DMS114 treated with DMSO at 0.1 percent for 48 hours (cell line): ENCODE measurements at regions not wholly inside any gene's neighbourhood (a gene's known extent, or its start where the extent isn't known, plus 50 kb on each side); places are given as distances from the start of the nearest gene placed in this dataset.

Experiments
- DNase-seq: peaks from one replicate; lab custom pipeline; 2025; ENCODE audit not compliant: unreplicated experiment; lab: John Stamatoyannopoulos, UW

DNA sequence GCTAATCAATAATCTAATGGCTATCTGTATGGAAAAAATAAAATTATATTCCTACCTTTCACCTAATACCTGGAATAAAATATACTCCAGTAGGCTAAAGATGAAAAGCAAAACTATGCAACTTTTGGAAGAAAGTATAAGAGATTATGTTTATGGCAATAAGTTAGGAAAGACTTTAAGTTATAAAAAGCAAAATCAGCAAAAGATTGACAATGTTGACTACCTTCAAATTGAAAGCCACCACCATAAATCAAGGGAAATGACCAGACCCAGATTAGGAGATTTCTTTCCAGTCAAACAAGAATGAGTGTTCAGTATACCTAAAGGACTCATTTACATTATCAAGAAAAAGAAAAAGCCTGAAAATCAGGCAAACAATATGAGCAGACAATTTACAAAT is 159.1 kb upstream of the ZBED5 start:
- no peak for DNase-seq

DNA sequence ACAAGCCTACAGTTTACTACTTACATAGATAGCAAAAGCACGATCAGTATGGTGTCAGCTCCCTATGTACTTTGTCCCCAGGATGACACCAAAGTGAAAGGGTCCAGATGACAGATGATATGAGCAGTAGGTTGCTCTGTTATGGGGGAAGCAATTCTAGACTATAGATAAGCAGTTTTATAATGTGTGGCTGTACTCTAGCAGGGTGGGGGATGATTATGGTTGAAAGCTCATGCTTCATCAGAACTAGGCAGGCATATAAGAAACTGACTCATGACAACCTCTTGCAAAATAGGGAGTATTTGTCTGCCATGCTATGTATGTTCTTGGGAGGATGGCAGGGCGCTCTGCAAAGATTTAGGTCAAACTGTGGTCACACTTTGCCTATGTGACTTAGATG is 158.2 kb upstream of the ZBED5 start:
- no peak for DNase-seq

DNA sequence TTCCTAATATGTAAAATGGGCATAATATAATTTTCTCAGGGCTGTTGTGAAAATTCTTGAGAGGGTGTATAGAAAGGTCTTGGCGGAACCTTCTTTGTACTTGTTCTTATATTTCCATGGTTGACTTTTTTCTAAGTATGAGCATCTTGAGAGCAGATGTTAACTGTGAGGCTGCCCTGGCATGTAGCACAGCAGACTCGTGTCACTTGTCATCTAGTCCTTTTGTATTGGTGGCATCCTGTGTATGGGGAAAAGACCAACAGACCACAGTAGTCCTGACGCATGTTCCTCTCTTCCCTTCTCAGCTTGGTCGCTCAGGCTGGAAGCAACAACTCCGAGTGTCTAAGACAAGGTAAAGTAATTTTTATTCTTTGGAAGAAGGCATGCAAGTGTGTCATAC is 153.8 kb upstream of the ZBED5 start:
- DNase-seq: no peak

DNA sequence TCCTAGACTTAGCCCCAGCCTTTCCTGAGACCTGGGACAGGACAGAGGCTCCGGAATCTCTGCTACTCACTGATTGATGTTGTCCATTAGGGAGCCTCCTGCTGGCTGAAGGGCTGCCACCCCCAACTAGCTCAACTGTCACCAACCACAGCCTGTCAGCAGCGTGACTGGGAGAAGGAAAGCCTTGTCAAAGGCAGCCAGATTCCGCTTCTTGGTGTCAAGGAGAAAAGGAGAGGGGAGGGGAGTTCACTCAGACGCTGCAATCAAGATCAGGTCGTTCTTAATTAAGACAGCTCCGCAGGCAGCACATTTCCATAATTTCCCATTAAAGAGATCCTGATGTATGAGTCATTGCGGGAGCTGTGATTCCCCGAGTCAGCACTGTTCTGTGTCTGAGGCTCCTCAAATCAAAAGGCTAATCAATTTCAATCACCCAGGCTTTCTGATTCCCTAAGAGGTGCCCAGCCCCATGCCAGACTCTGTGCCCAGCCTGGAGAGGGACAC is 152.8 kb upstream of the ZBED5 start:
- no peak for DNase-seq

DNA sequence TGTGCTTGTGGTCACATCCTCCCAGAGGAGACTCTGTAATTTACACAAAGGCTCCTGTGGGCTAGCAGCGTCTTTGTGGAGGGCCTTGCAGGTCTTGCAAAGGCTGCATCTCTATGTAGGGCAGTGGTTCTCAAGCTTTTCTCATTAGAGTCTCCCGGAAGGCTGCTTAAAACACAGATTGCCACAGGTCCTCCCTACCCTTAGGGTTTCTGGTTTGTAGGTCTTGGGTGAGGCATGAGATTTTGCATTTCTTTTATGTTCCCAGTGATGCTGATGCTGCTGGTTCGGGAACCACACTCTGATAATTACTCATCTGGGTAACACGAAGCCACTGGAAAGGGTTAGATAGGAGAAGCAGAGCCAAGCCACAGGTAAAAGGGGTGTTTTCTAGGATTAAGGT is 151.3 kb upstream of the ZBED5 start:
- no peak for DNase-seq

DNA sequence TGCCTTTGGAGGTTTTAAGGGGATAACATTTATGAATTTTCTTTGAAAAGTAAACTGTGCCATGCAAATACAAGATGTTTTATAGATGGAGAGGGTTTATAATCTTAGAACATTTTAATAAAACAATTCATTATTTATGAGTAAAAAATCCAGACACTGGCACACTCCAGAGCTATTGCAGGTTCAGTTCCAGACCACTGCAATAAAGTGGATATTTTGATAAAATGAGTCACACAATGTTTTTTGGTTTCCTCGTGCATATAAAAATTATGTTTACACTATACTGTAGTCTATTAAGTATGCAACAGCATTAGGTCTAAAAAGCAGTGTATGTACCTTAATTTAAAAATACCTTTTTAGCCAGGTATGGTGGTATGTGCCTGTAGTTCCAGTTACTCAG is 146.2 kb upstream of the ZBED5 start:
- no peak for DNase-seq

DNA sequence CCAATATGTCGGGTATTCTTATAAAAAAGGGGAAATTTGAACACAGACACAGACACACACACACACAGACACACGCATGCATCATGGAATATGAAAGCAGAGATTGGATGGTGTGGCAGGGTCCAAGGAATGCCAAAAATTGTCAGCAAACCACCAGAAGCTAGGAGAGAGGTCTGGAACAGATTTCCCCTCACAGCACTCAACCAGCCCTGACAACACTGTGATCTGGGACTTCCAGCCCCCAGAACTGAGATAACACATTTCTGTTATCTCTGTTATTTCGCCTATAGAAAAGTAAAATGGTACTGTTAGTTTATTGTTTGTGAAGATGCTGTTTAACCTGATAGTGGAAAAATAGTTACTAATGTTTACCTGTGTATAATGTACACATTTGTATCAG is 145.4 kb upstream of the ZBED5 start:
- no peak for DNase-seq

DNA sequence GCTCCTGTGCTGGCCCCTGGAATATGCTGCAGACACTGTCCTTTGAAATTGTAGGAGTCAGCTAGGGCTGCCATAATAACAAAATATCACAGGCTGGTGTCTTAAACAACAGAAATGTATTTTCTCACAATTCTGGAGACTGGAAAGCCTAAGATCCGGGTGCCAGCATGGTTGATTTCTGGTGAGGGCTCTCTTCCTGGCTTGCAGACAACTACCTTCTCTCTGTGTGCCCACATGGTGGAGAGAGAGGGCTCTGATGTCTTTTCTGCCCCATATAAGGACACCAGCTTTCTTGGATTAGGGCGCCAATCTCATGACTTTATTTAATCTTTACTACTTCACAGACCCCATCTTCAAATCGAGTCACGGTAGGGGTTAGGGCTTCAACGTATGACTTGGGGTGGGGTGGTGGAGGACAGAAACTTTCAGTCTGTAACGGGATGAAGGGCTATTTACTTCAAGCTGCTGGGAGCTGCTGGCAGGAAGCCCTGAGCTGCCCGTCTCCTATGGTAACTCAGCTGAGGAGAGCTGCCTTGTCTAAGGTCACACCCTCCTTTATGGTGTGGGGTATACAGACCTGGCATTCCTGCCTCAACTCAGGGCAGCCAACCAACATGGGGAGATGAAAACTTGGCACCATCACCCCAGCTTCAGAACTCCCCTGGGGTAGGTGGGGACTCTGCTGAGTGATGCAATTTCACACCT is 142.9 kb upstream of the ZBED5 start:
- no peak for DNase-seq

DNA sequence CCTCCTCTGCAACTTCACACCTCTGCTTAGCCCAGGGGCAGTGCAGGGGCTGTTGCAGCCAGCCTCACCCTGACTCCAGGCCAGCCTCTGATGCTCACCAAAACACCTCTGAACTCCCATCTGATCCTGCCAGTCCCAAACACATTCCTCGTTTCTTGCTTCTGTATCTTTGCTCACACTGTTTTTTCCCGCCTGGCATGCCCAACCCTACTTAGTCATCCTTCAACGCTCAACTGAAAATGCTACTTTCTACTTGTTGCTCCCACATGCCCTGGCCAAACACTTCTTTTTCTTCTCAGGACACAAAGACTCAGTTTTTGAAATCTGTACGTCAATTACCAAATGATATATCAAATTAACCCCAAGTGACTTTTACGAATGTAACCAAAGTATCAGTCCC is 140.8 kb upstream of the ZBED5 start:
- no peak for DNase-seq

DNA sequence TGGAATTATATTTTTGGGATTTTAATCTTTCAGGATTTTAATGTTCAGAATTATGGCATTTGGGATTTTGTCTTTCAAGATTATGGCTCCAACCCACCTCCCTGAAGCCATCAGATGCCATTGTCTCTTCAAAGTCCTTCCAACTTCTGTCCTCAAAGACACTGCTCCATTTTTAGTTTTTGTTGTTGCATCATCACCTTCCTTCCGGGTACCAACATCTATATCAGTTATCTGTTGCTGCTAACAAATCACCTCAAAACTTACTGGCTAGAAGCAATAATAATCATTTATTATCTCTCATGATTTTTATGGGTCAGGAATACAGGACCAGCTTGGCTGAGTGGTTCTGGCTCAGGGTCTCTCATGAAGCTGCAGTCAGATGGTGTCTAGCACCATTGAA is 138.8 kb upstream of the ZBED5 start:
- no peak for DNase-seq

DNA sequence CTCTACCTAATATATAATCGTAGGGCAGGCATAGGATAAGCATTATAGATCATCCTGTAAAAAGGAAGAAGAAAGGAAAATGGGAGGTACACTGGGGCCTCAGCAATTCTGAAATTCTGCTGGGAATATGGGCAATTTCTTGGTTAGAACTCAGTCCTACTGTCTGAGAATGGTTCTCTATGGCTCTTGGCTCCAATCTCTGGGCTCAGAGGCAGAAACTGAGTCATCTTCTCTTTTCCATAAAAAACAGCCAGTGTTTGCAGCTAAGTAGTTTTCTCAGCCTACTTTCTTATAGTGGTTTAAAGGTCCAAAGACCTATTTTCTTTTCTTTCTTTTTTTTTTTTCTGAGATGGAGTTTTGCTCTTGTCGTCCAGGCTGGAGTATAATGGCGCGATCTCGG is 135.8 kb upstream of the ZBED5 start:
- no peak for DNase-seq

DNA sequence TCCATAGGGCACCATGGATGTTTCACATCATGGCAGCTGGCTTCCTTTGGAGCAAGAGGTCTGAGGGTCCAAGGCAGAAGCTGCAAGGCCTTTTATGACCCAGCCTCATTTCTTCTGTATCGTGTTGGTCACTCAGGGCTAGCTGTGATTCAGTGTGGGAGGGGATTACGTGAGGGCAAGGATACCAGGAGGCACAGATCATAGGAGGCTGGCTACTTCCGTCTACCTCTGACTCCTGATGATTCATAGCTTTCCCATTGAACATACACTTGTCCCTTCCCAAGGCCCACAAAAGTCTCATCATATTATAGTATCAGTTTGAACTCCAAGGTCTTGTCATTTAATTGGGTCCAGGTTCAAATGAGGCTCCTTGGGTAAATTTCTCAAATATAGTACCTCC is 135.3 kb upstream of the ZBED5 start:
- DNase-seq: no peak

DNA sequence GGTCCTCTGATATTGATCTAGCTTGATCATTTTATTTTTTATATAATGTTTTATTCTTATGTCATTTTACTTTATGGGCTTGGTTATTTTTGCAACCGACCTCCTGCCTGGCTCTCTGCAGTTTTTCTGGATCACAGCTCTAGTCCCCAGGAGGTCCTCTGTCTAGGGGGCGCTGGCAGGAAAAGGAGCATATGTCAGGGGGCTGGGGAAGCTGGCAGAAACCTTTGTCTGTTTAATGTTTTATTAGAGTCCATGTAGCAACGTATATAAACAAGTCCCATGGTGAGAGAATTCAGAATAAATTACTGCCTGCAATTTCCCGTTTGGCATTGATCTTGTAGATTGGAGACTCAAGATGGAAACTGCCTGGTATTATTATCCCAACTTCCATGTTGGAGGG is 133.5 kb upstream of the ZBED5 start:
- DNase-seq: no peak

DNA sequence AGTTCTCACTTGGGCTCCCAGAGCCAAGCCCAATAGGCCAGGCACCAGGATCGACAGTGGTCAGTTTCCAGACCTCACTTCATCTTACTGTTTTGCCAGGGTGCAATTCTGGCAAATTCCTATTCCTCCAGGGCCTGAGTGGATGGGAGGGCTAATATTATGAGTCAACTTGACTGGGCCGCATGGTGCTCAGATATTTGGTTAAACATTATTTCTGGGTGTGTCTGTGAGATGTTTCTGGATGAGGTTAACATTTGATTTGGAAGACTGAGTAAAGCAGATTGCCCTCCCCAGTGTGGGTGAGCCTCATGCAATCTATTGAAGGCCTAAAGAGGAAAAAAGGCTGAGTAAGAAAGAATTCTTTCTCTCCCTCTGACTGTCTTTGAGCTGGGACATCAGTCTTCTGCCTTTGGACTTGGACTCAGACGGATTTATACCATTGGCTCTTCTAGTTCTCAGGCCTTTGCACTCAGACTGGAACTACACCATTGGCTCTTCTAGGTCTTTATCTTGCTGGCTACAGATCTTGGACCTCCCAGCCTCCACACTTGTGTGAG is 132.9 kb upstream of the ZBED5 start:
- no peak for DNase-seq

DNA sequence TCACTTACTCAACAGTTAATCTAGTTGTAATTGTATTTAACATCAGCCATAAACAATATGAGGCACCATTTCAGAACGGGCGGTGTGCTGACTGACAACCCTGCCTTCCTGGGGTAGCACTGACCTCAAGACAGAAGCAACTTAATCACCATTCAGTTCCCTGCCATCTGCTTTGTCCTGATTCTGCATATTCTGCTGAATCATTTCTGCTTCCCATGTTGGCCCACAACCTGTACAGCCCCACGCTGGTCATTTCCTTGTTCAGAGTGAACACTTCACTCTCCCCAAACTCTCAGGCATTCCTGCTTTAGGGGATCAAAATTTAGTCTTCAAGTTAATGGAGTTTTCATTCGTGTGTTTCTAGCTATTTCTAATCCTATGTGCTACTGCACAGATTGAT is 132.3 kb upstream of the ZBED5 start:
- no peak for DNase-seq

DNA sequence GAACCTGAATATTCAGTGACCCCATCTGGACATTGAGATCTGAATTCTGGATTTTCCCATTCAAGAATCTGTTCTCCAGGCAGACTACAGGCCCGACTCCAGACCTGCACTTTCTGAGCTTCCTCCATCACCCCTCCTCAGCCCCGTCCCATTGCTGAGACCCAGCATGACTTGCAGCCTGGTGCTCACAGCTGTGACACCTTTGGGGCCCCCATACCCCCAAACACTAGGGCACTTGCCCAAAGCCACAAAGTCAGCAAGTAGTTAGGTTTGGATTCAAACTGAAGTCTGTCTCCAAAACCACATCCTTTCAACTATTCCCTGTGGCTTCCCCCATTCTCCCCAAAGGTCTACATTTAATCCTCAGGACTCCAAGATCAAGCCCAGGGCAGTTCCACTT is 128.2 kb upstream of the ZBED5 start:
- no peak for DNase-seq

DNA sequence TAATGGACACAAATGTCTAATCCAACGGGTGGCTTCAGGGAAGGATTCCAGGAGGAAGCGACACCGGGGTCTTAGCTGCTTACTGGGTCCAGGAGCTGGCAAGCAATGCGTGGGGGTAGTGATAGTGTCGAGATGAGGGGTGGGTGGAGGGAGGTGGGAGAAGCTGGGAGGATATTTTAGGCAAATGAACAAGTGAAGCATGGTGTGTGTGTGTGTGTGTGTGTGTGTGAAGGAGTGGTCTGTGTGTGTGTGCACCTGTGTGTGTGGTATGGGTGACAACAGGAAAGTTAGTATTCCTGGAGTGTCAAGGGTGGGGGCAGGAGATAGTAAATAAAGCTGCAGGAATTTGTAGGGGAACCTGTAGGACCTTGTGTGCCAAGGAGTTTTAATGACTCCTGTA is 126.9 kb upstream of the ZBED5 start:
- no peak for DNase-seq

DNA sequence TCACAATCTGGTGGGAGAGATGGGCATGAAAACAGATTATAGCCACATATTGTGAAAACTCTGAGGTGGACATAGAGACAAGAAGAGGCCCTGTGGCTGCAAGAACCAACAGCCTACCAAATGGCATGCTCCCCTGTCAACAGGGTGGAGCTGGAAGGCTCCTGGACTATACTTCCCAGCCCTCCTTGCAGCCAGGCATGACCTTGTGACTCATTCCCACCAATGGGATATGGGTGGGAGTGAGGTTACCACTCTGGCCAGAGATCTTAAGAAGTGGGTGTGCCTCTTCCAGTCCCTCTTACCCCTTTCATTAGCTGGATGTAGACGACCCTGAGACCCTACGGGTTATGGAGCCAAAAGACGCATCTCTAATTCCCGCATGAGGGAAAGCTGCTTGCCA is 126.4 kb upstream of the ZBED5 start:
- no peak for DNase-seq

DNA sequence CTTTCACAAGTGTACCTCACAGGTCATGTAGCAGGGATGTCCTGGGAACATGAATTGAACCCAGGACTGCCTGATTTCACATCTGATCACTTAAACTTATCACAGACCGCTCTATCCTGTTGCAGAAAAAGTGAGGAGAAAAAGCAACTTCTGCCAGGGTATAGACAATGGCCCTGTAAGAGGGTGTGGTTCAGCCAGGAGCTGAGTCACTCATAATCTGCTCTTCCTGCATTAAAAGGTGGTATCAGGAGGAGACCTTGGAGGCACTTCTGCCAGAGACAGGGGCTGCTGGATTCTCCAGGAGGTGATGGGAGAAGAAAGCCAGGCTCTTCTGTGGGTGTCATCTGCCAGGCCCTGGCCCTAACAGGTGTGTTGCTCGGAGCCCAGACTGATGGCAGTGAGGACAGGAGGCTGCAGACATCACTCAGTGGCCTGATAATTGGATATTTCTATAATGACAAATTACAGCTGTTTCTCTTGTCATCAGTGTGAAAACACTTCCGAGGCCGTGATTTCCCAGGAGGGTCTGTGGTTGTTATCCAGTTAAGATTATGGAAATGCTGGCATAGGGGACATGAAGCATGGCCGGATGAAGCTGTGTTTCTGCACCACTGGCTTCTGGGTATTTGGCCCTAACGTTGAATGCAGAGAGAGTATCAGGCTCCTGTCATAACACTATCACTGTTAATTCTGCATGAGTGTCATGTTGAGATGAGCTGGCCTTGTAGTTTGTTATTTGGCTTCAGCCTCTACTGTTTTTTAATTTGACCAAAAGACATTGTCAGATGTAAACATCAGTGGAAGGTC is 125.1 kb upstream of the ZBED5 start:
- DNase-seq: no peak

DNA sequence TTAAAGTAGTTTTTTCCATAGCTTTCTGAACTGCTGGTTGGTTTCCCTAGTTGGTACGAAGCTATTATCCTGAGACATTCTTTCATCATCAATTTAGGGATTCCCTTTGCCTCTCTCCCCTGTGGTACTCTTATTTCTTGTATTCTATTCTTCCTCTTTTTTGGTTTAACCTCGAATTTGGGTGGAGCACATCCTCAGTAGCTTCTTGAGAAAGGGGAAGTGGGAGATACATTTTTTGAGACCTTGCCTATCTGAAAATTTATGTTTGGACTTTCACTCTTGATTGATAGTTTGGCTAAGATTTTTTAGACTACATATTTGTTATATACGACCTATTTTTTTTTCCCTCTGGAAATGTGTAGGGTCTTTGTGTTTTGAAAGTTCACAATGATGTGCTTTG is 121.7 kb upstream of the ZBED5 start:
- no peak for DNase-seq

DNA sequence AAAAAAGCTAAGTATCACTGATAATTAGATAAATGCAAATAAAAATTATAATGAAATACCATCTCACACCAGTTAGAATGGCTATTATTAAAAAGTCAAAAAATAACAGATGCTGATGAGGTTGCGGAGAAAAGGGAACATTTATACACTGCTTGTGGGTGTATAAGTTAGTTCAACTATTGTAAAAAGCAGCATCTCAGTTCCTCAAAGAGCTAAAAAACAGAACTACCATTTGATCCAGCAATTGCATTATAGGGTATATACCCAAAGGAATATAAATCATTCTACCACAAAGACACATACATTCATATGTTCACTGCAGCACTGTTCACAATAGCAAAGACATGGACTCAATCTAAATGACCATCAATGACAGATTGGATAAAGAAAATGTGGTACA is 120.3 kb upstream of the ZBED5 start:
- no peak for DNase-seq

DNA sequence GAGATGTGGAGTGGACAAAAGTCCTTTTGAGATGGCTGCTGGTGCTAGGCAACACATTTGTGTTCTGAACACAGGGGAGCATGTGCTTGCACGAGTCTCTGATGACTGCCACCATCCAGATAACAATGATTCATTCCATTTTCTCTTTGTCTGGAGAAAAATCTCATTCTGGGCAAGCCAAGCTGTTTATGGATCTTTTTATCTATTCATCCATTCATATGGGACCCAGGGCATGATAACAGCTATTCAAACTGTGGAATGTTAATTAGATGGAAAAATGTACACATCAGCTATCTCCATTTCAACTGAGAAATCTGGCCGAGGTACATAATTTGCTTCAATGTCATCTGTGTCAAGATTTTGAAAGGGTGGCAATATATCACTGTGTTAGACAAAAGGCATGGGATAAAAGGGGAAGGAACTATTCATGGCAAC is 117.5 kb upstream of the ZBED5 start:
- DNase-seq: no peak
